Karpas-422 (cell line): ENCODE measurements at regions not wholly inside any gene's neighbourhood (a gene's known extent, or its start where the extent isn't known, plus 50 kb on each side); places are given as distances from the start of the nearest gene placed in this dataset.

Experiments
- DNase-seq: peaks from one replicate; pipeline ENCODE4 v3.0.0-alpha.2; 2015
- H2AFZ ChIP-seq: fragments of 200-600 bp; sonication (generic); 2 replicates; pipeline ENCODE4 v1.6.1; 2014; ENCODE audit warnings: antibody characterized with exemption, low read length, mixed read lengths
- H3K27ac ChIP-seq: fragments of 200-600 bp; sonication (generic); 2 replicates; pipeline ENCODE4 v1.5.1; 2014; ENCODE audit warnings: mild to moderate bottlenecking, low read length, moderate library complexity
- H3K27me3 ChIP-seq: fragments of 200-600 bp; sonication (generic); 2 replicates; pipeline ENCODE4 v1.6.1; 2014; ENCODE audit warnings: low read length, mixed read lengths
- H3K36me3 ChIP-seq: fragments of 200-600 bp; sonication (generic); 2 replicates; pipeline ENCODE4 v1.6.1; 2014; ENCODE audit warnings: low read length, mixed read lengths; ENCODE audit not compliant: insufficient read depth
- H3K4me1 ChIP-seq: fragments of 200-600 bp; sonication (generic); 2 replicates; pipeline ENCODE4 v1.6.1; 2014; ENCODE audit warnings: mild to moderate bottlenecking, low read length, mixed read lengths
- H3K4me2 ChIP-seq: fragments of 200-600 bp; sonication (generic); 2 replicates; pipeline ENCODE4 v1.6.1; 2014; ENCODE audit warnings: low read length, low read depth, mild to moderate bottlenecking; ENCODE audit not compliant: poor library complexity, severe bottlenecking
- H3K4me3 ChIP-seq: fragments of 200-600 bp; sonication (generic); 2 replicates; pipeline ENCODE4 v1.5.1; 2014; ENCODE audit warnings: mild to moderate bottlenecking, antibody characterized with exemption, low read length, mixed read lengths
- H3K79me2 ChIP-seq: fragments of 200-600 bp; sonication (generic); 2 replicates; pipeline ENCODE4 v1.6.1; 2014; ENCODE audit warnings: mild to moderate bottlenecking, low read length, mixed read lengths
- H3K9ac ChIP-seq: fragments of 200-600 bp; sonication (generic); 2 replicates; pipeline ENCODE4 v1.6.0; 2014; ENCODE audit warnings: low read length
- H3K9me2 ChIP-seq: fragments of 200-600 bp; sonication (generic), shearing (Covaris generic); replicated peaks from 2 replicates; pipeline ENCODE4 v1.6.0; 2014; ENCODE audit warnings: mild to moderate bottlenecking, low read length, moderate library complexity; ENCODE audit not compliant: insufficient read depth
- H3K9me3 ChIP-seq: fragments of 300-700, 200-600 bp; sonication (generic); 2 replicates; pipeline ENCODE4 v1.6.1; 2014; ENCODE audit warnings: low read length, mixed read lengths
- H4K20me1 ChIP-seq: fragments of 200-600 bp; sonication (generic); 2 replicates; pipeline ENCODE4 v1.6.1; 2014; ENCODE audit warnings: mild to moderate bottlenecking, antibody characterized with exemption, low read length, low read depth; ENCODE audit not compliant: insufficient read depth

- H3K4me2 ChIP-seq: no peak overlapping the region
- no peaks in the 10 kb centered on the region for H3K4me1 ChIP-seq
- H3K9me3 ChIP-seq: no peaks in the 10 kb centered on the region
- no peak for DNase-seq
- no peak overlapping the region for H3K9ac ChIP-seq
- H3K4me3 ChIP-seq: no peak overlapping the region
- no peaks in the 10 kb centered on the region for H3K79me2 ChIP-seq
- H3K9me2 ChIP-seq: no peaks in the 10 kb centered on the region
- no peaks in the 10 kb centered on the region for H4K20me1 ChIP-seq
- H3K36me3 ChIP-seq: no peaks in the 10 kb centered on the region
- H3K27ac ChIP-seq: no peak overlapping the region
- H3K27me3 ChIP-seq: no peaks in the 10 kb centered on the region
- no peak overlapping the region for H2AFZ ChIP-seq
These were observed 219.7 kb downstream of the CD47 start for GRCh38 chr3:107870943-107871638.

DNA sequence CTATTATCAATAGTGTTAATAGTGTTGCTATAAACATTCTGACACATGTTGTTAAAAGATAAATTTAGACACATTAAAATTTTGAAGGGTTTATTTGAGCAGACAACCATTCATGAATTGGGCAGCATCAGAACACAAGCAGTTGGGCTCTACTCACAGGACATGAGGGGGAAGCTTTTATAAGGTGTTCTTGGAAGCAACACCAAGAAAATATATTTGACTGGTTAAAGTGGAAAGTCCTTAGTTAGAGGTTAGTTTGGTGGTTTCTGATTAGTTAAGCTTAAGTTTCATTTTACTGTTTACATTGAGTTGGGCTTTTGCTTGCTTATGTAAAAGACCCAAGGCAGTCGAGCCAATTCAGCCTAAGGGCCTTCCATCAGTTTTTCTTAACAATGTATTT, 220.7 kb downstream of the CD47 start:
- Histone ChIP-seq H3K27me3 (no peaks in the 10 kb centered on the region), H3K27ac (no peak overlapping the region), H3K9me2 (no peaks in the 10 kb centered on the region), H3K4me3 (no peak overlapping the region), H3K4me2 (no peak overlapping the region), H3K9me3 (no peaks in the 10 kb centered on the region), H3K36me3 (no peaks in the 10 kb centered on the region), H2AFZ (no peak overlapping the region), H3K79me2 (no peaks in the 10 kb centered on the region), H3K9ac (no peak overlapping the region), H4K20me1 (no peaks in the 10 kb centered on the region), H3K4me1 (no peaks in the 10 kb centered on the region)
- DNase-seq: no peak

DNA sequence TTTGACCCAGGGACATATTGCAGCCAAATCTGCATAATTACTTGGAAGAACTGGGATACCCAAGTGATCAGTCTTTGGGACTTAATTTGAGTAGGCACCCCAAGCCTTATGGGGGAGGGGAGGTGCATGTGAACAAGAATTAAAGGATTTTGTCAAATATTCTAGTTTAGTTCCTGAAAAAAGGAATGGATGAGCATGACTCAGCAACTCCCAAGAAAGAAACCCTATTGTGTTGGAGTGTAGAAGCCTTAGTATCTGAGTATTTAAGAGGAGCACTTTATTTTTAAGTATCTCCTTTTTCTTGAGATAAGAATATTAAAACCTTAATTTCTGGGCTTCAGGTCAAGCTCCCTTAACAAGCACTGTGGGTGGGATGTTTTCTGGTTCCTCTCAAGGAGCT, 222.4 kb downstream of the CD47 start:
- no peak overlapping the region for H3K4me2 ChIP-seq
- H4K20me1 ChIP-seq: no peaks in the 10 kb centered on the region
- H3K27me3 ChIP-seq: no peaks in the 10 kb centered on the region
- no peak overlapping the region for H3K9ac ChIP-seq
- H3K36me3 ChIP-seq: no peaks in the 10 kb centered on the region
- no peak overlapping the region for H3K27ac ChIP-seq
- no peaks in the 10 kb centered on the region for H3K9me3 ChIP-seq
- no peak overlapping the region for H3K4me3 ChIP-seq
- no peaks in the 10 kb centered on the region for H3K79me2 ChIP-seq
- no peaks in the 10 kb centered on the region for H3K9me2 ChIP-seq
- H3K4me1 ChIP-seq: no peaks in the 10 kb centered on the region
- H2AFZ ChIP-seq: no peak overlapping the region
- no peak for DNase-seq

GRCh38 chr3:107861904-107862303, 228.9 kb downstream of the CD47 start:
- peak; percentile 81 for DNase-seq
- H2AFZ ChIP-seq: peak overlapping the region; percentile 53; the same call in 1 of the 2 replicates

DNA sequence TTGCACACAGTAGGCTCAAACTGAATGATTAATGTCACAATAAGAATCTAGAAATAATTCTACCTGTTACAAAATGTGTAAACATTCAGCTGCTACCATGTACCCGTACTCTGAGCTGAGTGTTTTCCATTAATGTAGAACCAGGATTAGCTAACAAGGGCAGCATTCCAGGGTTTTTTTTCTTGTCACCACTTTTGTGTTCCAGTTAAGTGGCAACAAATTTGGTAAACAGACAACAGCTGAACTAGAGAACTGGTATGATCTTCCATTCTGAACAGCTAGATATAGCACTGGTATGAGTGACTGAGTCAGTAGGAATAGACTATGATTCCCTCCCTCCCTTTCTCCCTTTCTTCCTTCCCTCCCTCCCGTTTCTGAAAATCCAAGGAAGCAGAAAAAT, 229.4 kb downstream of the CD47 start:
- H3K4me3 ChIP-seq: no peak overlapping the region
- H3K27ac ChIP-seq: no peak overlapping the region
- peaks cover 9% of the 10 kb centered on the region for H3K4me1 ChIP-seq
- no peaks in the 10 kb centered on the region for H3K27me3 ChIP-seq
- DNase-seq: no peak
- H3K4me2 ChIP-seq: peak overlapping the region; percentile 39
- no peaks in the 10 kb centered on the region for H3K79me2 ChIP-seq
- H3K9me3 ChIP-seq: no peaks in the 10 kb centered on the region
- H3K9ac ChIP-seq: no peak overlapping the region
- no peaks in the 10 kb centered on the region for H3K36me3 ChIP-seq
- no peaks in the 10 kb centered on the region for H4K20me1 ChIP-seq
- peak overlapping the region; percentile 53; the same call in 1 of the 2 replicates for H2AFZ ChIP-seq
- no peaks in the 10 kb centered on the region for H3K9me2 ChIP-seq

More at GRCh38 chr3:107861904-107862303, 228.9 kb downstream of the CD47 start:
- Histone ChIP-seq H3K4me2 (peak overlapping the region; percentile 39), H3K9ac (no peak overlapping the region), H3K4me1 (peaks cover 9% of the 10 kb centered on the region), H3K4me3 (no peak overlapping the region), H3K27me3 (no peaks in the 10 kb centered on the region), H4K20me1 (no peaks in the 10 kb centered on the region), H3K9me3 (no peaks in the 10 kb centered on the region), H3K27ac (no peak overlapping the region), H3K79me2 (no peaks in the 10 kb centered on the region), H3K9me2 (no peaks in the 10 kb centered on the region), H3K36me3 (no peaks in the 10 kb centered on the region)
